ENCODE measurements at regions not wholly inside any gene's neighbourhood (a gene's known extent, or its start where the extent isn't known, plus 50 kb on each side); places are given as distances from the start of the nearest gene placed in this dataset.
"Not testable (repeated sequence)": the region's sequence is repeated elsewhere in the genome, so short reads cannot be mapped to it uniquely, and the experiment has no call there.

- DNase-seq (ENCODE audit: low spot score) = peak; percentile 82
Measured at GRCh38 chr11:67804435-67805252, 130.2 kb upstream of the ALDH3B2 start.

DNA sequence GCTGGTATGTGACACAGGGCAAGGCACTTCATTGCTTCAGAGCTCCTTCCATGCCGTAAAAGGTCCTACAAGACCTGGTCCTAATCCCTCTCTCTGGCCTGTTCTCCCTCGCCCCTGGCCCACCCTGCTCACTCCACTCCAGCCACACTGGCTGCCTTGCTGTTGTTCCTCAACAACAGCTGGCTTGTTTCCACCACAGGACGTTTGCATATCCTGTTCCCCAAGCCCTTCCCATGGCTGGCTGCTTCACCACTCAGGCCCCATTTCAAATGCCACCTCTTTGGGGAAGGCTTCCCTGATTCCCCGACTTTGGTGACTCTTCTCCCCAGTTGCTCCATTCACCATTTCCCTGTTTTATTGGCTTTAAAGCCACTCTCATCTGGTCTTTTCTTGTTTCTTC, 129.1 kb upstream of the ALDH3B2 start:
- DNase-seq (ENCODE audit: low spot score) = not testable (repeated sequence)

GRCh38 chr11:67803055-67803454, 128.6 kb upstream of the ALDH3B2 start:
- not testable (repeated sequence) for DNase-seq (ENCODE audit: low spot score)

- DNase-seq (ENCODE audit: low spot score) = not testable (repeated sequence)
Measured at GRCh38 chr11:67802623-67803022, 128.2 kb upstream of the ALDH3B2 start.

DNA sequence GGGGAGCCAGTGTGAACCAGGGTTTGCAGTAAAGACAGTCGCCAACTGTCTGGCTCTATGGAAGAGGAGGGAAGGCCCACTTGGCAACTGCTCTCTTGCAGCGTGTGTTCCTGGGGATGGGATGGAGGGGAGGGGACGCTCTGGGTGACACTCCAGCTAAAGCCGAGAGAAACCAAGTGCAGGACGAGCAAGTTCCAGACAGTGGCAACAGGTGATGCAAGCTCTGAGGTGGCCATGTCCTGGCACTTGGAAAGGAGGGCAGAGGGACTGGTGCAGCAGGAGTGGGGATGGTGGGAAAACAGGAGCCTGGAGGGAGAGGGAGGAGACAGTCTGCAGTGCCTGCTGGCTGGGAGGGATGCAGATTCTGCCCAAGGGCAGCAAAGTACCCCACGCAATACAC, 127.0 kb upstream of the ALDH3B2 start:
- not testable (repeated sequence) for DNase-seq (ENCODE audit: low spot score)

DNA sequence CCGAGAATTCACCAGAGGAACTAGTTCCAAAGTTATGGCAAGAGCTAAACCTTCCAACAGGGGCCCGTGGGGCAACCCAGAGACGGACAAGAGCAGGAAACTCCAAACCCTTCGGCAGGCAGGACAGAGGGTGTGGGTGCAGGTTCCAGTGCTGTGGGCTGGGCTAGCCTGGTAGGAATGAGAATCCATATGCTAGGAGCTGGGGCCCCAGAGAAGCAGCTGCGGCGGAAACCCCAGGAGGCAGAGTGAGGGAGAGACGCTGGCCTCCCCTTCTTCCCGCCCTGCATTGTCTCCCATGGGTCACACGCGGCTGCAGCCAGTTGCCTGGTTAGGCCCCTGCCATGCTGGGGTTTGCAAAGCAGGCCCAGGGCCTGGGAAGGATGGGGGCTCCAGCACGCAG, 126.2 kb upstream of the ALDH3B2 start:
- DNase-seq (ENCODE audit: low spot score) = not testable (repeated sequence)

DNA sequence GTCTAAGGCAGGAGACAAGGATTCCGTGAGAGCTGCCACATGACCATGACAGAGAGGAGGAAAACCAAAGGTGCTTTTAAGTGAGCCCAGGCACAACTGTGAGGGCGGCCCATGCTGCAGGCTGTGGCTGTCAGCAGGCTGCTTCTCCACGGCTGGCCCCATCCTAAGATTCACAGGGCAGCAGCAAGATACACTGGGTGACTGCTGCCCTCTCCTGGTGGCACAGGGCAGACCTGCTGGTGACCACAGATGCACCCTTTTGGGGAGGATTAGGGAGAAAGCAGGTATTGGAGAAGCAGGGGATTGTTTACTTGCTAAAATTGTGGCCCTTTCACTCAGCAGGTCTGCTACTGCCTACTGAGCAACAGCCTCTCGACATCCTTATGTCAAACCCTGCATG, 125.4 kb upstream of the ALDH3B2 start:
- DNase-seq (ENCODE audit: low spot score) = not testable (repeated sequence)

GRCh38 chr11:67797726-67798521, 123.5 kb upstream of the ALDH3B2 start:
- not testable (repeated sequence) for DNase-seq (ENCODE audit: low spot score)

GRCh38 chr11:67795746-67796145, 121.3 kb upstream of the ALDH3B2 start:
- no peak for DNase-seq (ENCODE audit: low spot score)

DNA sequence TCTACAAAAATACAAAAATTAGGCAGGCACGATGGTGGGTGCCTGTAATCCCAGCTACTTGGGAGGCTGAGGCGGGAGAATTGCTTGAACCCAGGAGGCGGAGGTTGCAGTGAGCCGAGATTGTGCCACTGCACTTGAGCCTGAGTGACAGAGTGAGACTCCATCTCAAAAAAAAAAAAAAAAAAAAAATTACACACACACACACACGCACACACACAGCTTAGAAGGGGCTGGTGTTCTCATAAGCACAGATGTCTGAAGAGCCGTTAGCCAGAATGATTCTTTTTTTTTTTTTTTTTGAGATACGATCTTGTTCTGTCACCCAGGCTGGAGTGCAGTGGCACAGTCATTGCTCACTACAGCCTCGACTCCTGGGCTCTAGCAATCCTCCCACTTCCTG, 119.3 kb upstream of the ALDH3B2 start:
- not testable (repeated sequence) for DNase-seq (ENCODE audit: low spot score)

DNA sequence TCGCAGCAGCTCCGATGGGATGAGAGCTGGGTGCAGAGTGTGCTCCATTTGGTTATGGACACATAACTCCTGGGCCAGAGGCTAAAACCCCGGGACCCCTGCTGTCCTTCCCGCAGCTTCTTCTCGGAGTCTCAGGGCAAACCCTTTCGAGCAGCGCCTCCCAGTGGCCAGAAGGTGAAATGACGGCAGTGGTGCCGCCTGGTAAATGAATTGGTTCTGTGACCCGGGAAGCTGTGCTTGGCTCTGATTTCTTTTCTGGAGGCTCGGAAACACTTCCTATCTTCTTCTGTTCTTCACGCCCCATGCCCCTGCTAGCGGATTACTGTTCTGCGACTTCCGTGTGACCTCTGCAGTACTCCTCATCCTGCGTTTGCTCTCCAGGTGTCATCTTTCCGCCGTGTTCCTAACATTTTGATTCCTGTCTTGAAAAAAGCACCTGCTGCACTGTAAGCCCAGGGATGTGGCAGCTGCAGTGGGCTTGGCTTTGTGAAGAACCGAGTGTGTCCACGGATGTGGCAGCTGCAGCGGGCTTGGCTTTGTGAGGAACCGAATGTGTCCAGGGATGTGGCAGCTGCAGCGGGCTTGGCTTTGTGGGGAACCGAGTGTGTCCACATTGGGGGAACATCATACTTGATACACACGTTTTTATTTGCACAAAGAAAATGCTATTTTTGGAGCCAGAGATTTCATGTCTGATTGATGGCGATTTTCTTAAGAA, 118.0 kb upstream of the ALDH3B2 start:
- DNase-seq (ENCODE audit: low spot score) = not testable (repeated sequence)

DNA sequence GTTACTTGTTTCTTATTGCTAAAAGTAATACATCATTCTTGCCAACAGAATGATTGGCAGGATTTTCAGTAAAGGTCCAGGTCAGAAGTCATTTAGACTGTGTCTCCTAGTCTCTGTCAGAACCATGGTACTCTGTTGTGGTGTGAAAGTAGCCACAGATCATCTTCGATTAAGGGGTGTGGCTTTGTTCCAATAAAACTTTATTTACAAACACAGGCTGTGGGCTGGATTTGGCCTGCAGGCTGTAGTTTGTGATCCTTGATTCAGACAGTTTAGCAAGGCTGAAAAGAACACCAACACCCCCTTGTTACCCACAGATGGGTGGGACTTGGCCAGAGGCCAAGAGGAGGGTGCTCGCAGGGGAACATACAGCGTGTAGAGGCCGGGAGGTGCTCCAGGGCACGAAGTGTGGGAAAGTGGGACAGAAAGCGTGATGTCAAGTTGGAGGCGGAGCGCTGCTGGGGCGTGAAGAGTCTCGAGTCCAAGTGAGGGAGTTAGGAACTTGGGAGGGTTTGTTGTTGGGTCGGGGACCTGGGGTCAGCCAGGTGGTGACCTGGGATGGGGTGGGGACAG, 117.3 kb upstream of the ALDH3B2 start:
- DNase-seq (ENCODE audit: low spot score) = not testable (repeated sequence)

- not testable (repeated sequence) for DNase-seq (ENCODE audit: low spot score)
Measured at GRCh38 chr11:67788341-67788695, 113.9 kb upstream of the ALDH3B2 start.

DNA sequence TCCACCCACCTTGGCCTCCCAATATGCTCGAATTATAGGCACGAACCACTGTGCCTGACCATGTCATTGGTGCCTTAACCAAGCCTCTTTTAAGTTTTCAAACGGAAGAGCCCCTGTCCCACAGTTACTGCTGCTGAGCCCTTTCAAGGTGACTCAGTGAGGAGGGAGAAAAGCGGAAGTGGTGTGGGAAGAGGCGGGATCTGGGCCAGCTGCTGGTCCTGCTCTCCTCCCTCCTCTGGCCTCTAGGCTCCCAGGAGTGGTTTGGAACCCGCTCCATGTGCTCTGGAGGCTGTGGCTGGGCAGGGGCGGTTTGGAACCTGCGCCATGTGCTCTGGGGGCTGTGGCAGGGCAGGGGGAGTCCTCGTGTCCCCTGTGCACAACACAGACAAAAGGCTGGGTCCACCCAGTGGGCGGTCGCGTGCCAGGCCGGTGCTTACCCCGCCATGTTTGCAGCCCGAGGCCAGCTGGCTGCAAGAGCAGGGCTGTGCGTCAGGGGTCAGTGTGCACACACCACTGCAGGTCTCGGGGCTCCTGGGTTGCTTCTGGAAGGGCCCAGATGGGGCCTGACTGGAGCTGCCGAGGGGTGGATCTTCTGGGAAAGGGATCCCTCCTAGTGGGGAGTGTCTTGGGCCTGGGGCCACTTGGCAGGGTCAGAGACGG, 113.4 kb upstream of the ALDH3B2 start:
- DNase-seq (ENCODE audit: low spot score) = not testable (repeated sequence)

GRCh38 chr11:67781967-67782366, 107.5 kb upstream of the ALDH3B2 start:
- DNase-seq (ENCODE audit: low spot score) = not testable (repeated sequence)

- DNase-seq (ENCODE audit: low spot score) = not testable (repeated sequence)
Measured at GRCh38 chr11:67781506-67781905, 107.1 kb upstream of the ALDH3B2 start.

DNA sequence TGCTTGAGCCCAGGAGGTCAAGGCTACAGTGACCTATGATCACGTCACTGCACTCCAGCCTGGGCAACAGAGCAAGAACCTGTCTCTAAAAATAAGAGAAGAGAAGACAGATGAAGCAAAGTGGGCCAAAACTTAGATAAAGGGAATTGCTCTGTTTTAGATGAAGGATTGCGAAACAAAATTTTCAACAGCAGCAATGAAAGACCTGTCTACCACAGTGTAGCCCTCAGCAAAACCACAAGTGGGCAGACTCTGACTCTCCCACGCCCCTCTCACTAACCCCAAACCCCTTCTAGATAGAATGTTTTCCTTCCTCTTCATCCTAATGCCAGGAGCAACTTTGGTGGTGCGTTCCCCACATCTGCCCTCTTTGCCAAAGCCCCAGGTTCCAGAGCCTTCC, 105.6 kb upstream of the ALDH3B2 start:
- DNase-seq (ENCODE audit: low spot score) = no peak

- not testable (repeated sequence) for DNase-seq (ENCODE audit: low spot score)
Measured at GRCh38 chr11:67779189-67779875, 104.9 kb upstream of the ALDH3B2 start.

DNA sequence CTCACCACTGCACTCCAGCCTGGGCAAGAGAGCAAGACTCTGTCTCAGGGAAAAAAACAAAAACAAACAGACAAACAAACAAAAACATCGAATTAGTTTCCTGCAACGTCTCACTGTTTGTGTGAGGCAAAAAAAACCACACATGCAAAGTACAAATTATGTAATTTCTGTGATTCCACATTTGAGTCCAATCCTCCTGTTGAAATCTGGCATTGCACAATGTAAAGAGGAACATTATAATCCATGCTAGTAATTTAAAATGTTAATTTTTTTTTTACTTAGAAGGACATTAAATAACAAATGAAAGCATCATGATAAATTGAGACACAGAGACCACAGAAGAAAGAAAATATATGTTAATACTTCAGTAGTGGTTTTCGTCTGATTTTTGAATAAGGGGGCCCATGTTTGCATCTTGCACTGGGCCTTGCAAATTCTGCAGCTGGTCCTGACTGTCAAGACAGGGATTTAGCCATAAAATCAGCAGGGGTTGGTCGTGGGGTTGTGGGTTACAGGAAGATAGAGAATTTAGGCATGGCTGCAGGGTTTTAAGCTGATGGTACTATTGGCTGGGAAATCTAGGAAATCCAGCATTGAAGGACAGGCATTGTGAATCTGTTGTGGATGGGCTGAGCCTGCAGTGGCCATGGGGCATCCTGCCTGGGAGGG, 102.6 kb upstream of the ALDH3B2 start:
- no peak for DNase-seq (ENCODE audit: low spot score)

GRCh38 chr11:67774175-67774574, 99.8 kb upstream of the ALDH3B2 start:
- DNase-seq (ENCODE audit: low spot score) = not testable (repeated sequence)

Data from RKO (cell line).